Neural progenitor cell (in vitro differentiated cells): ENCODE measurements at regions not wholly inside any gene's neighbourhood (a gene's known extent, or its start where the extent isn't known, plus 50 kb on each side); places are given as distances from the start of the nearest gene placed in this dataset.
A peak's percentile ranks its signal among the peaks of the same experiment; 100 is the strongest.

Experiments
- DNase-seq: peaks from one replicate; pipeline ENCODE4 v3.0.0-alpha.2; 2016; ENCODE audit warnings: low spot score
- H2AFZ ChIP-seq: fragments of 200-600 bp; sonication (generic); replicated peaks from 2 replicates; pipeline ENCODE4 v1.6.1; 2016; ENCODE audit warnings: antibody characterized with exemption
- H3F3A ChIP-seq: fragments of 200-600 bp; sonication (generic); 2 replicates; pipeline ENCODE4 v1.6.1; 2016; ENCODE audit warnings: antibody characterized with exemption, low read depth
- H3K27ac ChIP-seq: fragments of 200-600 bp; sonication (generic); 2 replicates; pipeline ENCODE4 v1.5.1; 2016; ENCODE audit warnings: mild to moderate bottlenecking
- H3K27me3 ChIP-seq: fragments of 200-600 bp; sonication (generic); 2 replicates; pipeline ENCODE4 v1.6.1; 2016; ENCODE audit warnings: mild to moderate bottlenecking, moderate library complexity
- H3K36me3 ChIP-seq: fragments of 200-600 bp; sonication (generic); 2 replicates; pipeline ENCODE4 v1.5.1; 2016
- H3K4me1 ChIP-seq: fragments of 200-600 bp; sonication (generic); 2 replicates; pipeline ENCODE4 v1.6.1; 2016; ENCODE audit warnings: mixed run types
- H3K4me2 ChIP-seq: fragments of 200-600 bp; sonication (generic); 2 replicates; pipeline ENCODE4 v1.6.1; 2016
- H3K4me3 ChIP-seq: fragments of 200-600 bp; sonication (generic); 2 replicates; pipeline ENCODE4 v1.5.1; 2016
- H3K79me2 ChIP-seq: fragments of 200-600 bp; sonication (generic); 2 replicates; pipeline ENCODE4 v1.6.1; 2016; ENCODE audit warnings: low read depth
- H3K9ac ChIP-seq: fragments of 200-600 bp; sonication (generic); 2 replicates; pipeline ENCODE4 v1.6.1; 2016
- H3K9me3 ChIP-seq: fragments of 200-600 bp; sonication (generic); 2 replicates; pipeline ENCODE4 v1.5.1; 2016; ENCODE audit warnings: low read depth
- H4K20me1 ChIP-seq: fragments of 200-600 bp; sonication (generic); 2 replicates; pipeline ENCODE4 v1.6.1; 2016; ENCODE audit warnings: low read depth
- H3K27ac Mint-ChIP-seq: 3 replicates; pipeline ENCODE4 v1.8.0; 2021; ENCODE audit warnings: mixed read lengths
- H3K27me3 Mint-ChIP-seq: 2 replicates; pipeline ENCODE4 v1.8.0; 2022; ENCODE audit warnings: low read depth, mild to moderate bottlenecking, inconsistent platforms, moderate library complexity, mixed read lengths; ENCODE audit not compliant: insufficient read depth
- H3K36me3 Mint-ChIP-seq: 3 replicates; pipeline ENCODE4 v1.8.0; 2021; ENCODE audit warnings: mixed read lengths
- H3K4me1 Mint-ChIP-seq: 3 replicates; pipeline ENCODE4 v1.8.0; 2021; ENCODE audit warnings: mixed read lengths
- H3K4me3 Mint-ChIP-seq: 3 replicates; pipeline ENCODE4 v1.8.0; 2021; ENCODE audit warnings: mild to moderate bottlenecking, moderate library complexity, mixed read lengths
- H3K9me3 Mint-ChIP-seq: 3 replicates; pipeline ENCODE4 v1.8.0; 2020; ENCODE audit warnings: mixed read lengths
- CTCF ChIP-seq: fragments of 200-600 bp; sonication (generic); IDR thresholded peaks from 2 replicates; pipeline ENCODE4 v1.5.1; 2017; ENCODE audit warnings: antibody characterized with exemption, mild to moderate bottlenecking
- EZH2 ChIP-seq: fragments of 200-600 bp; sonication (generic); IDR thresholded peaks from 2 replicates; pipeline ENCODE4 v1.6.1; 2017; ENCODE audit warnings: antibody characterized with exemption, mild to moderate bottlenecking, moderate library complexity
- EZH2phosphoT487 ChIP-seq: fragments of 200-600 bp; sonication (generic); IDR thresholded peaks from 2 replicates; pipeline ENCODE4 v1.6.1; 2017; ENCODE audit warnings: antibody characterized with exemption

- Histone ChIP-seq H3K9ac (no peak overlapping the region), H4K20me1 (no peaks in the 10 kb centered on the region), H2AFZ (peak overlapping the region; percentile 4), H3K36me3 (no peaks in the 10 kb centered on the region), H3K27me3 (no peaks in the 10 kb centered on the region), H3K27ac (no peak overlapping the region), H3K9me3 (no peaks in the 10 kb centered on the region), H3F3A (no peaks in the 10 kb centered on the region), H3K4me2 (no peak overlapping the region), H3K79me2 (no peaks in the 10 kb centered on the region), H3K4me3 (no peak overlapping the region), H3K4me1 (no peaks in the 10 kb centered on the region)
- H3K36me3 Mint-ChIP-seq = no peaks in the 10 kb centered on the region
- no peaks in the 10 kb centered on the region for H3K4me1 Mint-ChIP-seq
- H3K9me3 Mint-ChIP-seq = peaks cover under 1% of the 10 kb centered on the region
- TF ChIP-seq EZH2phosphoT487 = no peak
- TF ChIP-seq EZH2 = no peak
- no peak for TF ChIP-seq CTCF
- H3K27ac Mint-ChIP-seq = no peak overlapping the region
- DNase-seq = no peak
- peaks cover 3% of the 10 kb centered on the region for H3K27me3 Mint-ChIP-seq
- H3K4me3 Mint-ChIP-seq = no peak overlapping the region
These were observed 82.7 kb downstream of the RPS24 start for GRCh38 chr10:78116361-78116760.

GRCh38 chr10:78118591-78118990, 84.9 kb downstream of the RPS24 start:
- Histone ChIP-seq H4K20me1 (no peaks in the 10 kb centered on the region), H3K27me3 (no peaks in the 10 kb centered on the region), H3K36me3 (no peaks in the 10 kb centered on the region), H3K4me1 (no peaks in the 10 kb centered on the region), H3K4me2 (no peak overlapping the region), H2AFZ (no peak overlapping the region), H3K4me3 (no peak overlapping the region), H3F3A (no peaks in the 10 kb centered on the region), H3K9ac (no peak overlapping the region), H3K27ac (no peak overlapping the region), H3K79me2 (no peaks in the 10 kb centered on the region), H3K9me3 (no peaks in the 10 kb centered on the region)
- Mint-ChIP-seq H3K9me3 (peaks cover 11% of the 10 kb centered on the region), H3K4me1 (no peaks in the 10 kb centered on the region), H3K36me3 (no peaks in the 10 kb centered on the region), H3K27me3 (no peaks in the 10 kb centered on the region), H3K4me3 (no peak overlapping the region), H3K27ac (no peak overlapping the region)
- no peak for TF ChIP-seq EZH2
- no peak for TF ChIP-seq CTCF
- no peak for TF ChIP-seq EZH2phosphoT487
- DNase-seq = no peak

GRCh38 chr10:78121801-78122200, 88.1 kb downstream of the RPS24 start:
- H3K27ac Mint-ChIP-seq = no peak overlapping the region
- H3K9ac ChIP-seq = no peak overlapping the region

More at GRCh38 chr10:78121801-78122200, 88.1 kb downstream of the RPS24 start:
- H4K20me1 ChIP-seq = no peaks in the 10 kb centered on the region
- H3K27ac ChIP-seq = no peak overlapping the region
- no peak for DNase-seq
- no peak overlapping the region for H3K4me2 ChIP-seq
- Mint-ChIP-seq H3K4me1 (no peaks in the 10 kb centered on the region), H3K36me3 (no peaks in the 10 kb centered on the region), H3K27me3 (peaks cover 3% of the 10 kb centered on the region), H3K9me3 (peaks cover 13% of the 10 kb centered on the region), H3K4me3 (no peak overlapping the region)
- no peaks in the 10 kb centered on the region for H3K9me3 ChIP-seq
- no peaks in the 10 kb centered on the region for H3K36me3 ChIP-seq
- H3K27me3 ChIP-seq = no peaks in the 10 kb centered on the region
- H3K4me1 ChIP-seq = no peaks in the 10 kb centered on the region
- no peak overlapping the region for H2AFZ ChIP-seq
- H3F3A ChIP-seq = no peaks in the 10 kb centered on the region
- H3K79me2 ChIP-seq = no peaks in the 10 kb centered on the region
- H3K4me3 ChIP-seq = no peak overlapping the region
- no peak for TF ChIP-seq CTCF
